ENCODE measurements at regions not wholly inside any gene's neighbourhood (a gene's known extent, or its start where the extent isn't known, plus 50 kb on each side); places are given as distances from the start of the nearest gene placed in this dataset.

GRCh38 chr11:110830344-110830743 is 118.1 kb upstream of the ARHGAP20 start:
- DNase-seq: no peak

- no peak for DNase-seq
Observed at GRCh38 chr11:110829873-110830272, 117.6 kb upstream of the ARHGAP20 start.

- no peak for DNase-seq
Observed at GRCh38 chr11:110828086-110828485, 115.8 kb upstream of the ARHGAP20 start.

- DNase-seq: no peak
Observed at GRCh38 chr11:110827276-110827675, 115.0 kb upstream of the ARHGAP20 start.

GRCh38 chr11:110824912-110825620 is 112.8 kb upstream of the ARHGAP20 start:
- DNase-seq: no peak

GRCh38 chr11:110818032-110818687 is 105.9 kb upstream of the ARHGAP20 start:
- DNase-seq: no peak

- DNase-seq: no peak
Observed at GRCh38 chr11:110812086-110812733, 100.0 kb upstream of the ARHGAP20 start.

- DNase-seq: no peak
Observed at GRCh38 chr11:110809417-110810199, 97.4 kb upstream of the ARHGAP20 start.

GRCh38 chr11:110808248-110808647 is 96.0 kb upstream of the ARHGAP20 start:
- no peak for DNase-seq

- no peak for DNase-seq
Observed at GRCh38 chr11:110807801-110808200, 95.6 kb upstream of the ARHGAP20 start.

- DNase-seq: no peak
Observed at GRCh38 chr11:110805756-110806155, 93.5 kb upstream of the ARHGAP20 start.

GRCh38 chr11:110802162-110802561 is 89.9 kb upstream of the ARHGAP20 start:
- no peak for DNase-seq

- DNase-seq: no peak
Observed at GRCh38 chr11:110801328-110801727, 89.1 kb upstream of the ARHGAP20 start.

GRCh38 chr11:110798201-110798900 is 86.1 kb upstream of the ARHGAP20 start:
- DNase-seq: no peak

GRCh38 chr11:110797453-110797852 is 85.2 kb upstream of the ARHGAP20 start:
- DNase-seq: no peak

GRCh38 chr11:110795112-110795624 is 82.9 kb upstream of the ARHGAP20 start:
- DNase-seq: no peak

- peak; percentile 11 for DNase-seq
Observed at GRCh38 chr11:110793556-110793955, 81.3 kb upstream of the ARHGAP20 start.

GRCh38 chr11:110791621-110792020 is 79.4 kb upstream of the ARHGAP20 start:
- DNase-seq: no peak

GRCh38 chr11:110787680-110788079 is 75.4 kb upstream of the ARHGAP20 start:
- DNase-seq: no peak

- DNase-seq: no peak
Observed at GRCh38 chr11:110786226-110786902, 74.1 kb upstream of the ARHGAP20 start.

- DNase-seq: no peak
Observed at GRCh38 chr11:110785398-110785797, 73.2 kb upstream of the ARHGAP20 start.
